ENCODE measurements at regions not wholly inside any gene's neighbourhood (a gene's known extent, or its start where the extent isn't known, plus 50 kb on each side); places are given as distances from the start of the nearest gene placed in this dataset.

DNA sequence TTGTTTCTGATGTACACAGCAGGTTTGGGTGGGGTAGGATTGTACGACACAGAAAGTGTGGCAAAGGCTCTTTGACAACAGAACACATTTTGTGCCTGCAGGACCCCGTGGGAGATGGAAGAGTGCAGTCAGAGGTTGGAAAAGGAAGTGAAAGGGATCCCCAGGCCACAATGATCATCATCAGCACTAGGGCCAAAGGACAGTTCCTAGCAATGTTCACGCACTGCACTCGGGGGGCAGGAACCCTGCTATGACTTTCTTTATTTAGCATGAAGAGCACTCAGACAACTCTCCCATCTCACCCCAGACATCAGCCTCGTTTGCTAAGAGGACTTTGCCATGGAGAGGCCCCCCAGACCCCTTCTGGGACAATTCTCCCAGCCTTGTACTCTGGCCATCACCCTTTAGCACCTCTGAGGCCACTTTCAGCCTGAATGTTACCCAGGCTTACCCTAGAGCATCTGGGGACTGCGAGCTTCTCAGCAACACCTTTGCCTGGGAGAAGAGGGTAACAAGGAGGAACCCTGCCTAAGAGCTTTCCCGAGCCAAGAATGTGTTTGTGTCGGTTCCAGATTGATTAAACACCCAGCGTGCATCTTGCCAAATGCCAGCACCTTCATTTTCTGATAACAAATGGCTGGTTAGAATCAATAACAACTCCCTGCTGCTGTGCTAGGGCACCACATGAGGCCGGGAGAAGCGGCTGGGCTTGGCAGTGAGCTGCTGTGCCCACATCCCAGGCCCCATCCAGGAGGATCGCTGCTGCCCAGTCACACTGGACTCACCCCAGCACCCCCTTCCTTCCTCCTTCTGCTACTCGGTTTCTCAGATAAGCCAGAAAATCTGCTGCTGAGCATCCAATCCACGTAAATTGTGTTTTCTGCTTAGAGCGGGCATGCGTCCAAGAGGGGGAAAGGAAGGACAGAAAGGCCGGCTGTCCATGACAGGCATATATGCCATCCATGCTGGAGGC lies 633.1 kb downstream of the AJAP1 start:
- WGBS, 10 experiments = 0 to 68% (median 29%) methylated on average over 1 to 16 of the region's 17 CpGs; no CpG with 5 or more reads in 1 of the 10 experiments
- in situ Hi-C loops (cut with MboI; ENCODE audit: low pct_unique_long_range_greater_than_20kb in 2 of 9, low sequenced_read_pairs in 9 of 9, unreplicated experiment in 9 of 9) = no loop called here
- ATAC-seq (replicated peaks in 6 of 8) = no peak
- no peak overlapping the region for H3K27ac ChIP-seq
- H3K4me1 ChIP-seq (replicated peaks in 1 of 2) = peaks cover 0 to 8% of the 10 kb centered on the region in 2 donors
- H3K4me3 ChIP-seq = no peak overlapping the region

DNA sequence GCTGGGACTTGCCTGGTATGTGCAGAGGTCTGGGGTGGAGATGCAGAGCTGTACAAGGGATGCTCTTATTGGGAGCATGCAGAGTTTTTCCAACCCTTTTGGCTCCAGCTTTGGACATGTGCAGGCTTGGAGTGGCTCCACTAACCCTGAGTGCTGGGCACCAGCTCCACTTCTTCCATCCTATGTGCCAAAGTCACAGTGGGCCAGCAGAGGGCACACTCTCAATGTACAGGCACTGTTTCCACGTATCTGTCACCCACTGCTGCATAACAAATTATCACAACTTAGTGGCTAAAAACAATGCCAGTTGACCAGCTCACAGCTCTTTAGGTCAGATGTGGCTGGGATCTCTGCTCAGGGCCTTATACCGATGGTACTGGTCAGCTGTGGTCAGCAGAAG lies 631.8 kb downstream of the AJAP1 start:
- 0 to 67% (median 18%) methylated on average over 1 to 2 of the region's 2 CpGs; no CpG with 5 or more reads in 6 of the 10 experiments for WGBS, 10 experiments
- Histone ChIP-seq H3K4me1 (replicated peaks in 1 of 2) (no peaks in the 10 kb centered on the region), H3K27ac (no peak overlapping the region), H3K4me3 (no peak overlapping the region)
- in situ Hi-C loops (cut with MboI; ENCODE audit: low pct_unique_long_range_greater_than_20kb in 2 of 9, low sequenced_read_pairs in 9 of 9, unreplicated experiment in 9 of 9) = no loop called here
- ATAC-seq (replicated peaks in 6 of 8) = no peak

DNA sequence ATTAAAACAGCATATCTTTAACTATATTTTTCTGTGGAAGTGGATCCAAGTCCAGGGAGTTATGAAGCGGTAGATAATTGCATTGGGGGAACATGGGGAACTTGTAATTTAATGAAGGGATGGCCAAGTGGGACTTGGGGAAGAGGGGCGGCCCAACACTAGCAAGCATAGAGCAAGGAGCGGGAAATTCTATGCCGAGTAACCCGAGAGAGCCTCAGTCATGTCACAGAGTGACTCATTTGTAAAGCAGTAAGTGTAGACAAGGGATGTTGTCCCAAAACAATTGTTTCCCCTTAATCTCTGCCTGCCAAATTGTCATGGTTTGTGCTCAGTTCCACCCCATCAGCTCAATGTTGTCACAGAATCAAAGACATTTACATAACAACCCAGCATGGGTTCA lies 620.1 kb downstream of the AJAP1 start:
- in situ Hi-C loops (cut with MboI; ENCODE audit: low pct_unique_long_range_greater_than_20kb in 2 of 9, low sequenced_read_pairs in 9 of 9, unreplicated experiment in 9 of 9) = no loop called here
- ATAC-seq (replicated peaks in 6 of 8) = peak in 2 of 8 experiments; percentile 35 to 44
- no peak overlapping the region for H3K27ac ChIP-seq
- H3K4me1 ChIP-seq (replicated peaks in 1 of 2) = no peaks in the 10 kb centered on the region
- 6 to 100% (median 25%) methylated on average over 1 to 5 of the region's 5 CpGs; no CpG with 5 or more reads in 1 of the 10 experiments for WGBS, 10 experiments
- no peak overlapping the region for H3K4me3 ChIP-seq

DNA sequence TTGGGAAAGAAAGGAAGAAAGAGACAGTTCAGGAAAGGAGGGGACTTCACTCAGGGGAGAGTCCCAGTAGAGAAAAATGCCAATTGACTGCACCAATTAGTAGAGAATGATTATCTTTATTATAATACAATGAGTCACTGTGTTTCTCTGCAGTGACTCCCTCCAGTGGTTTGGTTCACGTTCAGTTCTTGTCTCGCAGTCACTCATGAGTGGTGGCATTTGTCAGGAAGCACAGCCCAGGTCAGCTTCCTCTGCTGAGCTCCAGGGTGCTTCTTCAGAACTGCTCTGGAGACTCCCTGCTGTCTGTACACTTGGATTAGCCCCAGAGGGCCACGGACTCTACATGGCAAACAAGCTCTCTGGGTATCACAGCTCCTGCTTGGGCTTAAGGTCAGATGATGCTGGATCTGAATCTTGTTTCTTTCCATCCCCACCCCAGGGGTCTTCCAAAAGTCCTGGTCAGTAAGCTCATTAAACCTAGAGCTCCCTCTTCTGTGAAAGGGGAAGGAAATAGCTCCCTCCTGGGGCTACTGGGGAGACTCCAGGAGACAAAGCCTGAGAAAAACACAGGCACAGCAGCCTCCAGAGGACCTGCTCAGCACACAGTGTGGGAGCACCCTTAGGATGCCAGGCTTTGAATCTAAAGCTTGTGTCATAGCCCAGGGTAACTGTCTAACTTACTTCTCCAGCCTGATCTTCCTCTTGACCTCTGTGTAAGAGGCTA lies 619.0 kb downstream of the AJAP1 start:
- Histone ChIP-seq H3K27ac (no peak overlapping the region), H3K4me1 (replicated peaks in 1 of 2) (no peaks in the 10 kb centered on the region), H3K4me3 (no peak overlapping the region)
- ATAC-seq (replicated peaks in 6 of 8) = peak in 3 of 8 experiments; percentile 32 to 54 (median 52)
- 0 to 79% (median 20%) methylated on average over 1 to 3 of the region's 3 CpGs; no CpG with 5 or more reads in 3 of the 10 experiments for WGBS, 10 experiments
- in situ Hi-C loops (cut with MboI; ENCODE audit: low pct_unique_long_range_greater_than_20kb in 2 of 9, low sequenced_read_pairs in 9 of 9, unreplicated experiment in 9 of 9) = no loop called here

DNA sequence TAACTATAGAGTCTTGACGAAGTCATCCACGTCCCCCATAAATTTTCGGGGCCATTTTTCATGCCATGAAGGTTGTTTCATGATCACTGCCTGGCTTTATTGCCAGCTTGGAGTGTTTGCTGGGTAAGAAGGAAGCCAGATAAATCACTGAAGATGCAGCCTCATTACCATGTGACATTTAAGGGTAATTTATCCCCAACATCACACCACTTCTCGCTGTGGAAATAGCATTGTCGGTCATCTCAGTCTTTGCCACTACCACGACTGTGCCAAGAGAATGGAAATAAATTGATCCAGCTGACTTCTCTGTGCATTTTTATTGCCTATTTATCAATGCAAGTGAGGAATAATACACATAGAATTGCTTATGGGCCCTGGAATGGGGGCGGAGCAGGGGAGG lies 617.9 kb downstream of the AJAP1 start:
- Histone ChIP-seq H3K27ac (no peak overlapping the region), H3K4me3 (no peak overlapping the region), H3K4me1 (replicated peaks in 1 of 2) (no peaks in the 10 kb centered on the region)
- WGBS, 10 experiments = 0 to 82% (median 57%) methylated on average over 1 to 7 of the region's 7 CpGs; no CpG with 5 or more reads in 1 of the 10 experiments
- no peak for ATAC-seq (replicated peaks in 6 of 8)
- in situ Hi-C loops (cut with MboI; ENCODE audit: low pct_unique_long_range_greater_than_20kb in 2 of 9, low sequenced_read_pairs in 9 of 9, unreplicated experiment in 9 of 9) = no loop called here

DNA sequence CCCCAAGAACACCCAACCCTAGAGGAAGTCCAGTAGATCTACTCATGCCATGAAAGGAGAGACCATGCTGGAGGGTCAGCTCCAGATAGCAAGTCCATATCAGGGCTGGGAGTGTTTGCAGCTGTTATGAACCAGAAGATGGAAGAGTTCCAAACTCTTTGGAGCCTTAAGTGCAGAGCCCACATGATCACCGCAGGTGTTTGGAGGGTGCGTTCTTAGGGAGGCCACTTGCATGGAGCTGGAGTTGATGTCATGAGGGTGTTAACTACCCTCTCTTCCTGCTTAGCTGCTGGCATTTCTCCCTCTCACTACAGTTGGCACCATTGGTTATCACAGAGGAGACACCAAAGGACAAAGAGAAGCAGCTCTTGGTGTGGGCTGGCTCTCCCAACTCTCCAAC lies 616.9 kb downstream of the AJAP1 start:
- no peak overlapping the region for H3K27ac ChIP-seq
- H3K4me3 ChIP-seq = no peak overlapping the region
- in situ Hi-C loops (cut with MboI; ENCODE audit: low pct_unique_long_range_greater_than_20kb in 2 of 9, low sequenced_read_pairs in 9 of 9, unreplicated experiment in 9 of 9) = no loop called here
- 15 to 94% (median 57%) methylated on average over 1 to 2 of the region's 2 CpGs; no CpG with 5 or more reads in 5 of the 10 experiments for WGBS, 10 experiments
- no peaks in the 10 kb centered on the region for H3K4me1 ChIP-seq (replicated peaks in 1 of 2)
- no peak for ATAC-seq (replicated peaks in 6 of 8)

DNA sequence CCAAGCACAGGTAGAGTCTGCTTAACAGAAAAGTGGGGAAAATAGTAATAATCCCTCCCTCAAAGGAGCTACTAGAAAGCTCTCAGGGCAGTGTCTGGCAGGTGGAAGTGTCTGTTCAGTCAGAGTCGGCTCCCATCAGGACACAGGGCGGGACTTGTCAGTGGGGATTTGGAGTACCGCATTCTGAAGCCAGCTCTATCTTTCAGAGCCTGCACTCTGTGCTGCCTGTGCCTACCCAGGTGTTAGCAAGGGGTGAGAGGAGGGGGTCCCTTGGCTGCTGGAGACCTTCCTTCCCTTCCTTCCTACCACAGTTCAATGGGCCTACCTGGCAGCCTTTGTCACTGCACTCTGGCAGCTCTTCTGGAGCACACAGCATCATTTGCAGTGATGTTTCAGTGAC lies 615.5 kb downstream of the AJAP1 start:
- Histone ChIP-seq H3K4me1 (replicated peaks in 1 of 2) (no peaks in the 10 kb centered on the region), H3K27ac (no peak overlapping the region), H3K4me3 (no peak overlapping the region)
- in situ Hi-C loops (cut with MboI; ENCODE audit: low pct_unique_long_range_greater_than_20kb in 2 of 9, low sequenced_read_pairs in 9 of 9, unreplicated experiment in 9 of 9) = no loop called here
- no peak for ATAC-seq (replicated peaks in 6 of 8)
- WGBS, 10 experiments = 10 to 93% (median 87%) methylated on average over 2 to 3 of the region's 3 CpGs; no CpG with 5 or more reads in 6 of the 10 experiments

DNA sequence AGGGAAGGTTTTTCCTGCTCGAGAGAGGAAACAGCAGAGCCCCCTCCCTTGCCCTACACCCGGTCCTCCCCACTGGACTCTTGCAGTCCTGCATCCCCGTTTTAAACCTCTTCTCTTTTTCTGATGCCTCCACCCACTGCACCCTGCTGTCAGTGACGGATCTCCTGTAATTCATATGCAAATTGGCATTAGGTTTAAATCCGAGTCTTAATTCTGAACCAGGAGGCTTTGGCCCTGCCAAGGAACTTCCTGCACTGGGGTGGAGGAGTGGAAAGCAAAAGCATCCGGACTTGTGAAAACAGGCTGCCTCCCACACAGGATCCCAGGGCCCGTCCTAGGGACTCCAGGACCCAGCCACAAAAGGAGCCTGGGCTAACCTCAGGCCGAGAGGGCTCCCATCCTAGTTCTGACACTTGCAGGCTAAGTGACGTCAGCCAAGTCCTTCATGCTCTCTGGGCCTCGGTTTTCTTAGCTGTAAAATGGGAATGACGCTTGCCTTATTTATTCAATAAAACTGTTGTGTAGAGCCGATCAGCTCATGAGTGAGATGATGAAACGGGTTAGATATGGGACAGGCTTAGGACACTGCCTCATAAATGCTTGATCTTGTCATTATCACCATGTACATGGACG lies 613.3 kb downstream of the AJAP1 start:
- H3K4me3 ChIP-seq = no peak overlapping the region
- peak in 2 of 8 experiments; percentile 24 to 39 for ATAC-seq (replicated peaks in 6 of 8)

DNA sequence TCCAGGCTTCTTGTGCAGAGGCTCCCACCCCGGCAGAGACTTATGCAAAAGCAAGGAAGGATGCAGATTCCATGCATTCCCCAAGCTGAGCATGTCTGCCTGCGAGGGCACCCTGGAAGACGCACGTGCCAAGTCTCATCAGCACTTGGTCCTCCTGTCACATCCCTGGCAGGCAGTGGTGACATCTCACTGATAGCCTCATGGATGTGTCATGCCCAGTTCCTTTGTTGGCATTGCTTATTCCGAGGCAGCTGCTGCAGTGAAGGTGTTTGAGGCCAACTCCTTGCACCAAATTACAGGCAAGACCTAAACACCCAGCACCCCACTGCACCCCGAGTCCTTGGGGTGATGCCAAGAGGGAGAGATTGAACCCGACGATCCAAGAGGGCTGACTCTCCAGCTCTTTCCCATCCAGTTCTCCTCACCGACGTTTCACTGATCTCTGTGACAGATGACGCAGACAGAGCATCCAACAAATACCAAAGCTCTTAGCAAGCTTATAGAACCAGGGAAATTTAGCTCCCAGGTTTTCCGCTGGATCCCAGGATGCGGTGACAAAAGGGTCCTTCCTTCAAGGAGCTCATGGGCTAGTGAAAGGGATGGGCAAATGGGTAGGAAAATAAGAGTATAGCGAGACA lies 611.1 kb downstream of the AJAP1 start:
- in situ Hi-C loops (cut with MboI; ENCODE audit: low pct_unique_long_range_greater_than_20kb in 2 of 9, low sequenced_read_pairs in 9 of 9, unreplicated experiment in 9 of 9) = no loop called here
- no peak for ATAC-seq (replicated peaks in 6 of 8)

More for the DNA sequence above, 613.3 kb downstream of the AJAP1 start:
- Histone ChIP-seq H3K4me1 (replicated peaks in 1 of 2) (no peaks in the 10 kb centered on the region), H3K27ac (no peak overlapping the region)
- 0 to 80% (median 35%) methylated on average over 1 to 14 of the region's 14 CpGs; no CpG with 5 or more reads in 1 of the 10 experiments for WGBS, 10 experiments
- in situ Hi-C loops (cut with MboI; ENCODE audit: low pct_unique_long_range_greater_than_20kb in 2 of 9, low sequenced_read_pairs in 9 of 9, unreplicated experiment in 9 of 9) = no loop called here

DNA sequence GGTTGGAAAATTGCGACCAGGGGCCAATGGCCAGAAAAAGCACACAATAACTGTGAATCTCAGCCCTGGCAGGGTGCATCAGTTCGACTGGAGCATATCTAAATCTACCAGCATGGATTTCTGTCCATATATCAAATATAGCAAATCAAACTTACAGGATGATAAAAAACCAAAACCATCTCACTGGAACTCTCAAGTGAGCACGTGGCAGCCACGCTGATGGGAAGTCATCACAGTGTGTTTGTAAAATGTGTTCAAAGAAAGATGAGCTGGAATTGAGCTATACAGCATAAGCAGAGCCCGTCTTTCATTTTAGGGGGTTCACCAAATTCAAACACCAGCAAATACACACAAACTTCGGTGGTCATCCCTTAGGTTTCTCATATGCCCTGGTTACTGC lies 610.1 kb downstream of the AJAP1 start:
- in situ Hi-C loops (cut with MboI; ENCODE audit: low pct_unique_long_range_greater_than_20kb in 2 of 9, low sequenced_read_pairs in 9 of 9, unreplicated experiment in 9 of 9) = no loop called here
- Histone ChIP-seq H3K27ac (no peak overlapping the region), H3K4me3 (no peak overlapping the region), H3K4me1 (replicated peaks in 1 of 2) (no peaks in the 10 kb centered on the region)
- WGBS, 10 experiments = 0 to 80% (median 58%) methylated on average over 1 to 5 of the region's 6 CpGs; no CpG with 5 or more reads in 2 of the 10 experiments
- no peak for ATAC-seq (replicated peaks in 6 of 8)

More for the DNA sequence above, 611.1 kb downstream of the AJAP1 start:
- H3K27ac ChIP-seq = no peak overlapping the region
- no peaks in the 10 kb centered on the region for H3K4me1 ChIP-seq (replicated peaks in 1 of 2)
- 13 to 75% (median 43%) methylated on average over 2 to 14 of the region's 14 CpGs; no CpG with 5 or more reads in 2 of the 10 experiments for WGBS, 10 experiments
- H3K4me3 ChIP-seq = no peak overlapping the region

DNA sequence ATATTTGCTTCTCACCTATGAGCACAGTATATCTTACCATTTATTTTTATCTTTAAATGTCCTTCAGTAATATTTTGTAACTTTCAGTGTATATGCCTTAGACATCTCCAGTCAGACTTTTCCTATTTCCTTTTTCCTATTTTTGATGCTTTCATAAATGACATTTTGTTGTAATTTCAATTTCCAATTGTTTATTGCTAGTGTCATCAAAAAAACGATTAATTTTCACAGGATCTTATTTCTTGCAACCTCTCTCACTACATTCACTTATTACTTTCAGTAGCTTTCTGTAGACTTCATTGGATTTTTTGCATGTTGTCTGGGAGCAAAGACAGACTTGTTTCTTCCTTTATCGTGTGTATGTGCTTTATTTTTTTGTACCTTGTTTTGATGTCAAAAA lies 602.4 kb downstream of the AJAP1 start:
- in situ Hi-C loops (cut with MboI; ENCODE audit: low pct_unique_long_range_greater_than_20kb in 2 of 9, low sequenced_read_pairs in 9 of 9, unreplicated experiment in 9 of 9) = no loop called here
- H3K4me1 ChIP-seq (replicated peaks in 1 of 2) = no peaks in the 10 kb centered on the region
- 0 to 68% (median 18%) methylated on average over 1 to 2 of the region's 2 CpGs for WGBS, 10 experiments
- no peak overlapping the region for H3K27ac ChIP-seq
- ATAC-seq (replicated peaks in 6 of 8) = no peak
- H3K4me3 ChIP-seq = no peak overlapping the region

DNA sequence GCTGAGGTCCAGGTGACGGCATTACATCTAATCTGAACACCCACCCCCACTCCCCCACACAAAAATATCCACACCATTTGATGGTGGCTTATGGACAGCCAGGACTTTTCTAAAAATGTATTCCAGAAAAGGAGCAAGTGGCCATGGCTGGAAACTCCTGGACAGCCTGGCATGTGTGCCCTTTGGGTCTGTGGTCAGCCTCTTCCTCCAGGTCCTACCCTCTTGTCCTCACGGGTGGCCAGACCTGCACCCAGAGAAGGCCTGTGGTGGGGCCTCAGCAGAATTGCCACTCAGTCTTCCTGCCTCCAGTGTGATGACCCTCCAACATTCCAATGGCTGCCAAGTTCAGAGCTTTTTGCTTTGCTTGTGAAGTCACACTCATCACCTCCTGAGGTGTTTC lies 600.6 kb downstream of the AJAP1 start:
- no peak for ATAC-seq (replicated peaks in 6 of 8)
- in situ Hi-C loops (cut with MboI; ENCODE audit: low pct_unique_long_range_greater_than_20kb in 2 of 9, low sequenced_read_pairs in 9 of 9, unreplicated experiment in 9 of 9) = no loop called here
- Histone ChIP-seq H3K4me3 (no peak overlapping the region), H3K4me1 (replicated peaks in 1 of 2) (no peaks in the 10 kb centered on the region), H3K27ac (no peak overlapping the region)
- 0 to 83% (median 69%) methylated on average over 1 to 2 of the region's 2 CpGs; no CpG with 5 or more reads in 7 of the 10 experiments for WGBS, 10 experiments
